Spleen (tissue), 7 donors: ENCODE measurements at regions not wholly inside any gene's neighbourhood (a gene's known extent, or its start where the extent isn't known, plus 50 kb on each side); places are given as distances from the start of the nearest gene placed in this dataset.

Experiments used
- CTCF ChIP-seq, 11 experiments: fragments of 200-600 bp in 7 of 11; fragments of 450-650 bp in 4 of 11; sonication (generic) in 4 of 11; IDR thresholded peaks in 8 of 11; conservative IDR thresholded peaks in 3 of 11; 1 replicate in 7 of 11; 2 replicates in 4 of 11; pipeline versions ENCODE4 v1.4.0 to v1.8.0; 2016 to 2021; ENCODE audit warnings: antibody characterized with exemption in 11 of 11, inconsistent platforms in 4 of 11, mild to moderate bottlenecking in 1 of 11
- POLR2A ChIP-seq, 3 donors: fragments of 450-650 bp; IDR thresholded peaks; one replicate each; pipeline ENCODE4 v1.5.1; 2017; ENCODE audit warnings: antibody characterized with exemption in 3 of 3, mild to moderate bottlenecking in 1 of 3
- donor health status: DM: no; HTN: no; CAD: no; lungs with moderate emphysema.
- donor health status: DM: no; HTN: no; CAD: no.
- donor health status: DM: no; HTN: no; CAD: no.

- no peak for TF ChIP-seq CTCF (IDR thresholded peaks at IDR 0.05 in 8 of 11, conservative IDR thresholded peaks at IDR 0.05 in 3 of 11)
- no peak for TF ChIP-seq POLR2A (IDR thresholded peaks at IDR 0.05)
Observed at GRCh38 chr16:85367485-85367884, 245.6 kb upstream of the GSE1 start.
